HG03025 (cell line): ENCODE measurements at regions not wholly inside any gene's neighbourhood (a gene's known extent, or its start where the extent isn't known, plus 50 kb on each side); places are given as distances from the start of the nearest gene placed in this dataset.
A peak's percentile ranks its signal among the peaks of the same experiment; 100 is the strongest.
"Not testable (repeated sequence)": the region's sequence is repeated elsewhere in the genome, so short reads cannot be mapped to it uniquely, and the experiment has no call there.

Source experiments
- ATAC-seq: cut with Tn5 transposase; IDR thresholded peaks from one replicate; pipeline ENCODE4 v1.9.1; 2021; ENCODE audit warnings: mild to moderate bottlenecking, moderate library complexity; ENCODE audit not compliant: unreplicated experiment, low FRiP score

DNA sequence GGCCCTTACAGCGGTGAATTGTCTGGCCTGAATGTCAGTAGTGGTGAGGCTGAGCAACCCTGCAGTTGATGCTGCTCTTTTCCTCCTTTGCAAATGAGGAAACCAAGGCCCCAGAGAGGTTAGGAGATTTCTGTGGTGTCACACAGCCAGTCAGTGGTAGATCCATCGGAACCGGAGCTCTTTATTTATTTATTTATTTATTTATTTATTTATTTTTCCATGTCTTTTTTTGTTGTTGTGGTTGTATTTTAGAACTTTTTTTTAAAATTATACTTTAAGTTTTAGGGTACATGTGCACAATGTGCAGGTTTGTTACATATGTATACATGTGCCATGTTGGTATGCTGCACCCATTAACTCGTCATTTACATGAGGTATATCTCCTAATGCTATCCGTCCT lies 368.4 kb upstream of the CLINT1 start:
- not testable (repeated sequence) for ATAC-seq

DNA sequence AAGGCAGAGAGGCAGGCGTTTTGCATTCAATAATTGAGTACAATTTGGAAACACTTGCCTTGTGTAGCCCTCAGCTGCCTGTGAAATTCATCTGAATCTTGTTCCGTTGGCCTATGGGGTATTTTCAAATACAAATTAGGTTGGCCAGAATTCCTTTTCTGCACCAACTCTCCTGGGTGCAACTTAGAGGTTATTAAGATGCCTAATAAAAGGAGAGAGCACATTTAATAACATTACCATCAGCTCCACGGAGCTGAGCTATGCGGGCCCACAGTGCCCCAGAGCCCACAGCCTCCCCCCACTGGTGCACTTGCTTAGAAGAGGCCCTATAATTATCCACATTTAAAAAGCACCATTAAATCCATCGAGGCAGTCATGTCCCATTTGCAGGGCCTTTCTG lies 367.6 kb upstream of the CLINT1 start:
- no peak for ATAC-seq

DNA sequence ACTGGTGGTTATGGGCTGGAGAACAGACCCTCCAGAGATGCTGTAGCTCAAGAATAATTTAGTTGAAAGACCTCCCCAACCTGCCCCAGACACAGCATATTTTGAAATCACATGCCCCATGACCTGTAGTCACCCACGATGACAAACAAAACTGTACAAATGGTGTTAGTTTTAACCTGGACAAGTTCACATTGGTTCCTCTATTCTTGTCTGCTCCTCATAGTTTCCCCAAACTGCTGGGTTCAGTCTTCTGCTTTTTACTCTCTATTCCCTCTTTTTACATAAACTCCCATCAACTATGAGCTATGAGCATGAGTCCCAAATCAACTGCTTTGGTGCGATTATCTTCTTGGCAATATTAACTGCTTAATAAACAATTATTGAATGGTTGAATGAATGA lies 365.3 kb upstream of the CLINT1 start:
- no peak for ATAC-seq

DNA sequence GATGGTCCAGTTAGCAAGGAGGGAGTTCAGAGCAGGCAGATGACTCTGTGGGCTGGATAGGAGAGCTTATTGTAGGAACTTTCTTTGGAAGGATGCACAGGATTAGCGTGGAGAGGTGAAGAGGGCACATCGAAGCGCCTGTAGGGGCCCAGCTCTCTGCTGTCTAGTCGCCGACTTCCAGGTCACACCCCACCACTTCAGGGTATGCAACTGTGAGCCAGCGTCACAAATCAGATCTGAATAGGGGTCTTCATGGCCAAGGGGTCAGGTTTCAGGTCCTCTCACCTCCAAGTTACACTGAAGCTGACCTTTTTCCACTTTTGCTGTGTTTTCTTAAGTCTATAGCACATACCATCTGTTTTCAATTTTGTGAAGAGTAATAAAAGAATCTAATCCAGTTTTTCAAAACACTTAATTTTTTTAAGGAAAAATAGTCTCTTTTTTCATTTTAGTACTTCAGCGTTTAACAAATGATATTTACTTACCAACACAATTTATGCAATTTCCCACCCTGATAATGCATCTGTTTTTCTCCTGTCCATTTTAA lies 364.2 kb upstream of the CLINT1 start:
- ATAC-seq, result no peak

DNA sequence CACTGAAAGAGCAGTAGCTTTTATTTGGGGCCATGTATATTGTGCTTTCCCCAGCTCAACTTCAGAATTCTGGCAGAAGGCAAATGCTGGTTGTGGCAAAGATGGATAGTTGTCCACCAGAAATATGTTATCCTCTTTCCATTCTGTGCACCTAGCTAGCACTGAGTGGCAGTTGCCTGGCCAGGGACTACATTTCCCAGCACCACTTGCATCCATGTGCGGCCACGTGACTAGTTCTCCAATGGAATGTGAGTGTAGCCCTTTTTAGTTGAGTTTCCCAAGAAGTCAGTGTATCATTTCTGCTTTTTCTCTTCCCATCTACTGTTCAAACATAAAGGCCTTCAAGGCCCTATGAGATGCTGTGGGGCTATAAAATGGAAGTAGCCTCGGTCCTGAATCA lies 354.0 kb upstream of the CLINT1 start:
- ATAC-seq, result no peak

DNA sequence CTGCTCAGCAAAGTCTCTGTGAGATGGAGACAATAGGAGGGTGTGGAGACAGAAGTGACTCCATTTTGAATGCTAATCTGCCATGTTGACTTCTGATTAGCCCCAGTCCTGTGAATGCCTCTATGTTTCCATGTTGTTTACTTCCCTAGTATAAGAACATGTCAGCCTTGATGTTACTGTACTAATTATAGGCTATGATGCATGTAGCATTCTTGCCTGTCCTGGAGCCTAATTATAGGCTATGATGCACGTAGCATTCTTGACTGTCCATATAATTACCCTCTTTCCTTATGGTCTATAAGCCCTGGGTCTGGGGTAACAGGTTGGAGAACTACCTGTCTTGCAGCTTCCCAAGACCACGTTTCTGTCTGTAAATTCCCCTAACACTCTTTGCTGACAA lies 353.3 kb upstream of the CLINT1 start:
- ATAC-seq, result no peak

DNA sequence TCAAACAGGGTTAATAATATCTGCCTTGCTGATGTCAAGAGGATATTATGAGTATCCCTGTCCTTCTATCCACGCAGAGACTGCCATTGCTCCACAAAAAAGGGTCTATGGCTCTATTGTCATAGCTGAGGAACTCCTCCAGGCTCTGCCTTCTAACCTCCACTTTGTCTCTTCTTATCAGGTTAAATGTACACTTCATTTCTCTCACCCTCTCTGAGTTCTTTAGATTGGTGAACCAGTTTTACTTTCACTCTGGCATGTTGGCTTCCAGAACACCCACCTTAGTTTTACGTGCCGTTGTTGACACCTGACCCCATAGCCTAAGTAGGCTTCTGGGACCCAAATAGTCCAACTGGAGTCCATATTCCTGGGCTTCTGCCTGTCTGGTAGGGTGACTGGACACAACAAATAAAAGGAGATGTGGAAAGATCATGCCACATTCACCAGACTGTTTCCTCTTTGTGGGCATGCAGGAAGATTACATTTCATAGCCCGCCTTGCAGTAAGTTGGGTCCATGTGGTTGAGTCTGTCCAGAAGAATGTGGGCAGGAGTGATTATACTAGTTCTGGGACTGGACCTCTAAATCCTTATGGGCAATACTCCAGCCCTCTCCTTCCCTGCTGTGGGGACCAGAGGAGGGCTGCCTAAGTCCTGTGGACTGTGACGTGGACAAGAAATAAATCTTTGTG lies 350.4 kb upstream of the CLINT1 start:
- ATAC-seq, result no peak

DNA sequence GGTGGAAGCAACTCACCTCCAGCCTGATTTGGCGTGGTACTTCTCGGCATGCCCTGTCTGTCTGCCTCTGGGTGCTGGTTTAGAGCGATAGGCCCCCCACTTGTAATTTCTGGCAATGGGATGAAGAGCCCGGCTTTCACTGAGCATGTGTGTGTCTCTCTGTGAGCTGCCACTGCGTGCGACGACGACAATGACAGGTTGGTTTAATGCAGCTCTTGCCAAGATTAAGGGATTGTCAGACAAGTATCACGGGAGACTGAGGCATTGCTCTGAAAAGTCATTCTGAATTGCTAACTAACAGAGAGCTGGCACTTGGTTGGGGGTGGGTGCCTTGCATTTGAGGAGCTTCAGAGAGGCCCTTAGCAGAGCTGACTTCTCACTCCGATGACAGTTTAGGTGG lies 348.8 kb upstream of the CLINT1 start:
- ATAC-seq, result no peak

DNA sequence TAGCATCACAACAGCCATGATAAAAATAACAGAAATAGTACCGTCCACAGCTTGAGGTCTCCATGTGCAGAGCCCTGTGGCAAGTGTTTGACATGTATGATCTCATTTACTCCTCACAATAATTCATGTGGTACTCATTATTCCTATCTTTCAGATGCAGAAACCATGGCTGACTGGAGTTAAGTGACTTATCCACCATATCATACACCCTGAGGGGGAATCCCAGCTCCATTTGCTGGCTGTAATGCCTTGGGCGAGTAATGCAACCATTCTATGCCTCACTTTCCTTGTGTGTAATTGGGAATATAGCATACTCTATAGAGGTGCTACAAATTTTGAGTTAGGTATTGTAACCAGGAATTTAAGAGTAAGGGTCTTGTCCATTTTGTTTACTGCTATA lies 347.0 kb upstream of the CLINT1 start:
- no peak for ATAC-seq

DNA sequence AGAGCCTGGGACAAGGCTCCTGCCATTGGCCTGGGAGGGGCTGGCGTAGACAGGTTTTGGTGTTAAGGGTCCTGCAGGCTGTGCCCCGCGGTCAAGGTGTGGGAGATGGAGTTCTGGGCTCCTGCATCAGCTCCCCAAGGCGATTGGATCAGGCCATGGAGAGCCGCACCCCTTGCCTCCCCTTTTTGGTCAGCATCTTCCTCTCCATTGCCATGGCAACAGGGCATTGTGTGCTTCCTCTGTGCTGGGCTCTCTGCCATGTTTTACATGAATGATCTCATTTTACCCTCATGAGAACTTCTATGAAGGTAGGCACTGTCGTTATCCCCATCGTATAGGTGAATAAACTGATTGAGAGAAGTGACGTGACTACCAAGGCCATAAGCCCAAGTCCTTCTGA lies 344.3 kb upstream of the CLINT1 start:
- ATAC-seq, result no peak

DNA sequence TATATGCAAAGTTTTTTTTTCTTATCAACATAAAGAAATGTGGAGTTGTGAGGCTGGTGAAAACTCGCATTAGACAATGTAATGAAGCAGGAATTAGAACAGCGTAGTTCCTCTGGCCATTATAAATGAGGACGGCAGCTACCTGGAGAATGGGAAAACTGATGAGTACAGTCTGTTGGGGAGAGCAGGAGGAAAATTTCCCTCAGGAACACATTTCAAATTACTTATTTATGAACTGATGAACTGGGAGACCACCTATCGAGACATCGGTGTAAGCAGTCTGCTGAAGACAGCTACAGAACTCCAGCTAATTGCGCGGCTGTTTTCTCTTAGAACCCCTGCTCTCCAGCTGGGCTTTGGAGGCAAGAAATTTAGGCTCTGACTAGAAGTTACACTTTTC lies 343.9 kb upstream of the CLINT1 start:
- ATAC-seq, result no peak

DNA sequence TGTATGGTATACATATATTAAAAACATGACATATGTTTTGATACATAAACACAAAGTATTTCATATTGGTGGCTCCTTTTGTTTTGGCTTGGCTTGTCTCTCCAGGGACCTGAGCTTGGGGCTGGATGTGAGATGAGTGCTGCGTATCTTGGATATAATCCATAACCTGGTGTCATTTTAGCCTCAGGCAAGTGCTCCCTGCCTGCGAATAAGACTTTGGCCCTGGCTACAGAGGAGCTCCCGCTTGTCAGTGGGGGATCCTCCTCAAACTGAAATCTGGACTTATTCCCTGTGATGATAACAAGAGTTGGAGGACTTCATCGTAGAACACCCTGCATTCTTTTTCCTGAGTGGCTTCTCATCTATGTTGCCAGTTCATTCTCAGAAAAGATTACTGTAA lies 341.7 kb upstream of the CLINT1 start:
- no peak for ATAC-seq

DNA sequence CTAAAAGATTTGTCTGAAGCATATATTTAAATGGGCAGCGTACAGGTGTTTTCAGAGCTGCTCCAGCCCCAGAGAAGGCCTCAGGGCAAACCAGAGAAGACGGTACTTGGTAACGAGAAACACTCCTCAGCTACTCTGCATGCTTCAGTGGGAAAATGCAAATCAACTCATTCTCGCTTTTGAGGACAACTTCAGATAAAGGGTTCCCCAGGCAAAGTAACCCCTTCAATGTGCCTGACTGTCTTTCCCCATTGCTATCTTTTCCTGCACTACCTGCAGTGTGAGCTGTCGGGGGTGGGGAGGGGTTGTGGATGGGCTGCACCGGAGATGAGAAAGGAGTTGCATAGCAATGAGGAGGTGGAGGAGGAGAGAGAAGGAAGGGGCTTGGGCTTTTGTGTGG lies 339.7 kb upstream of the CLINT1 start:
- ATAC-seq, result peak; percentile 97

DNA sequence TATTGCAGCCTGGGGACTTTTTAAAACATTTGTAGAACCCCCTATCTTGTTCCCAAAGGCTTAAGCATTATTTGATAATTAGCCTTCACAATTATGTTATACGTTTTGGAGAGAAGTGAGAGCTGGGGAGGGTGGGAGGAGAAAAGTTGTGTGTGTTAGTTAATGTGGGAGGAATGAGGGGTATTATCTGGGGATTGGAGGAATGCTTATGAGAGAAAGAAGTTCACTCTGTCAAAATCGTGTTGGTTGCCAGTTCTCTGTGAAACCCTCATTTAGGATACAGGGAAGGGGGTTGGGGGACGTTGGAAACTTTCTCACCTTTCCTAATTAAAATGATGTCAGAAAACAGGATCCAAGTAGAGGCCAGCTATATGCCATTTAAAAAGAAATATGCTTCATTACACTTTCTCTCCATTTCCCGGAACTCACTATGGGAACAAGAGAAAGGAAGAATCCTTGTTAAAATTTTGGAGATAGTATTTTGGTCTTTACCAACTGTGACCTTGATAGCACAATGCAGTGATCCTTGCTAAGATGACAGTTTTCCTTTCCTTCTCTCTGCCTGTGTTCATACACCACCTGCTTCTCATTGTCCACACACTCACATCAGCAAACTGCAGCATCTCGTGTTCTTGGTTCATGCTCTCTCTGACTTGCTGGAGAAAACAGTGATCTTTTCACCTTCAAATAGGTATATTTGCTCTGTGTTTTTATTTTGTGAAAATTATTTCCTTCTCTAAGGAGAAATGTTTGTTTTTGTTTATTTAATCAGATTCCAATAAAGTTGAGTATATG lies 336.7 kb upstream of the CLINT1 start:
- ATAC-seq, result no peak

DNA sequence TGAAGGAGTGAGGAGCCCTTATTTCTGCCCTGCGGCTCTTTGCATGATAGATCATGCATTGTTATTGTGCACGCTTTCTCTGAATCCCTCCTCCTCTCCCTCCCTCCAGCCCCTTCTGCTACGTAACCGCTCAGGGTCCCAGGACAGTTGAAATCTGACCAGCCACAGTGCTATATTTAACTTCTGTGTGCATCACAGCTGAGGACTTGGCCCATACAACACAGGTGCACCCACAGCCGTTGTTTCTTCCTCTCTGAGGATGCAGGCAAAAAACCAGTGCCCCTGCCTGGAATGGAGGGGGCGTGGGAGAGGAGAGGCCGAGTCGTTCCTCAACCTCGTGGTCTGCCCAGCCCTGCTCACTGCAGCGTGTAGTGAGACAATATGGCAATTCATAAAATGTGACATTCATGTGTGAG lies 335.6 kb upstream of the CLINT1 start:
- no peak for ATAC-seq

DNA sequence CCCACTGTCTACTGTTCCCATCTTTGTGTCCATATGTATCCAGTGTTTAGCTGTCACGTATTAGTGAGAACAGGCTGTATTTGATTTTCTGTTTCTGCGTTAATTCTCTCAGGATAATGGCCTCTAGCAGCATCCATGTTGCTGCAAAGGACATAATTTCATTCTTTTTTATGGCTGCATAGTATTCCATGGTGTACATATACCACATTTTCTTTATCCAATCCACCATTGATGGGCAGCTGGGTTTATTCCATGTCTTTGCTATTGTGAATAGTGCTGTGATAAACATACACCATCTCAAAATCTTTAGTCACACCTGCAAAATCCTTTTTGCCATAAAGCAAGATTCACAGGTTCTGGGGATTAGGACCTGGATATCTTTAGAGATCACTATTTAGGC lies 334.4 kb upstream of the CLINT1 start:
- ATAC-seq, result not testable (repeated sequence)

DNA sequence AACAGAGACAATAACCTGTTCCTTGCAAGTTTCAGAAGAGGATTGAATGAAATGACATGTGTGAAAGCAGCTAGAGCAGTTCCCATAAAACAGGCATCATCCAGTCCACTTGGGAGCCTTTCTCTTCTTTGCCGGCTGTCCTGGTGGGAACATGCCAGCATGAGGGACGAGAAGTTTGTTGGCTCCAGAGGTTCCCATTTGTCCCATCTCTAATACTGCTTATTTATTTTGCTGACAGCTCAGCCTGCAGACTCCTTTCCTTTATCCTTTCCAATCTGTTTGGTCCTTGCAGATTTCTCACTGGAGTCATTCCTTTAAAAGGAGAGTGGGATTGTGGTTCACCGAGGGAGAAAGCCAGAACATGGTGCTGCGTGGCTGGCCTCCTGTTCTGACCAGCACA lies 321.5 kb upstream of the CLINT1 start:
- ATAC-seq, result no peak

DNA sequence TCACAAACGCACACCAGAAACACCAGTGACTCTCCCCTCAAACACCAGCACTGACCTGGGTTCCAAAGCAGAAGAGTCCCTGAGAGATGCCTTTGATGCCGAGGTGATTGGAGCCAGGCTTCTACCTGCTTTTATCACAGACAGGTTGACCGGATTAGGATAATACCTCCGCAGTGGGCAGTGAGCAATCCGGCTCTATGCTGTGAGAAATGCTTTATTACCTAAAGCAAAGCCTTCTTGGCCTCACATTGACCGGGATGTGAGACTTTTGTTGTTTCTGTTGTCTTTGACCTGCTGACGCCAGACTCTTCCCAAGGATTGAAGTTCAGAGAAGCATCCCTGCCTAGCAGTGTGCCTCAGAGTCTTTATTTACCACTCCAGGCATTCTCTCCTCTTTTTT lies 320.3 kb upstream of the CLINT1 start:
- ATAC-seq, result no peak

DNA sequence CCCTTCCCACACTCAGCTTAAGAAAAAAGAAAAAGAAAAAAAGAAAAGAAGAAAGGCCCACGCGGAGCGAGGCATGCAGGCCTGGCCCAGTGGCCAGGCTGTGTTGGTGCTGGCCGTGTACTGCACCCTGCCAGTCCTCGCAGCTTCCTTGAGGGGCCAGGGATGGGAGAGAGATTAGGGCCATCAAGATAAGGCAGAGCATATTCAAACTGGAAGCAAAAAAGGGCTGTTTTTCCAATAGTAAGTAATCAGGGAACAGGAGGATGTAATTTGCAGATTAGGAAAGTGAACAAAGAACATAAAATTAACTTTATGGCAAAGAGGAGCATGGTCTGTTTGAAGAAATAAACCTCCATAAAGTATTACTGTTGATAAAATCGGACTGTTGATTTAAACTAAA lies 319.6 kb upstream of the CLINT1 start:
- ATAC-seq, result no peak

DNA sequence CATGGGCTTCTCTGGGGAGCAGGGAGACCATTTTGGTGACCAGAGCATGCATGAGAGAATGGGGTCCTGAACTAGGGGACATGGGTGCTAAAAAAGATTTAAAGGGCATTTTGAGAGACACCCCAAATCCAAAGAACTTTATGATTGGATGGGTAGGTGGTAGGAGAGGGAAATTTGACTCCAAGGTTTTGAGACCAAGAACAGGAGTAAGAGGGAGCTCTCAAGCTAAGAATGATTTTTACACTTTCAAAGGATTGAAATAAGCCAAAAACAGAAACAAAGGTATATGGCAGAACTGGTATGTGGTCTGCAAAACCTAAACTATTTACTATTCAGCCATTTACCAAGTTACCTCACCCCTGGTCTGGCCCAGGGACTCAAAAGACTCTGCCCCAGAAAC lies 318.2 kb upstream of the CLINT1 start:
- ATAC-seq, result no peak

DNA sequence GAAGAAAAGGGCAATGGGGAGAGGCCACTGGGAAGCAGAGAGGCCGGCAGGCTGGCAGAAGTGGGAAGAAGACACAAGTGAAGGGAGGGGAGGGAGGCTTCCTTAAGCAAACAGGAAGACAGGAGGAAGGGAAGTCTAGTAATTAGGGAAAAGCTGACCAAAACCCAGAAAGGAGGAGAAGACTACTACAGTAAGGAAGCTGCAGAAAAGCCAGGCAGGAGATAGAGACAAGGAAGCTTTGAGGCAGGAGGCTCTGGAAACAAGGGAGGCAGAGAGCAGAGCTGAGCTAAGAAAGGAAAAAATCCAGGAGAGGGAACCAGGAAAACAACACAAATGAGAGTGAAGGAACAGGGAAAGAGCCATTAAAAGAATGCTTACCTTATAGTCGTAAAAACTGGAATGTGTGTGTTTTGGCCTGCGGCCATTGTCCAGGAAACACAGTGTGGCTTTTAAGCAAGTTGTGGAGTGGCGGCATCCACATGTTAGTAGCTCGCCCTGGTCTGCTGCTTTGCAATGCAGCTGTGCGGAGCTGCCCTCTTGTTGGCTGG lies 317.1 kb upstream of the CLINT1 start:
- ATAC-seq, result no peak
